Panc1 (cell line): ENCODE measurements at regions not wholly inside any gene's neighbourhood (a gene's known extent, or its start where the extent isn't known, plus 50 kb on each side); places are given as distances from the start of the nearest gene placed in this dataset.

Experiments
- POLR2AphosphoS5 ChIP-seq: IDR thresholded peaks from 2 replicates; pipeline ENCODE4 v1.6.1; 2012; ENCODE audit warnings: mild to moderate bottlenecking, low read depth, low read length, moderate library complexity
- TF ChIP-seq, protein P1 (sequence below): fragments of 450-650 bp; IDR thresholded peaks from 2 replicates; pipeline ENCODE4 v1.5.1; 2017; ENCODE audit warnings: mild to moderate bottlenecking
- TF ChIP-seq, protein P2 (sequence below), 2 experiments: IDR thresholded peaks; 2 replicates each; pipeline ENCODE4 v1.6.1; 2011 to 2012; ENCODE audit warnings: low read depth in 2 of 2, control low read depth in 1 of 2, low read length in 1 of 2, mild to moderate bottlenecking in 1 of 2, moderate library complexity in 1 of 2; ENCODE audit not compliant: insufficient read depth in 1 of 2

DNA sequence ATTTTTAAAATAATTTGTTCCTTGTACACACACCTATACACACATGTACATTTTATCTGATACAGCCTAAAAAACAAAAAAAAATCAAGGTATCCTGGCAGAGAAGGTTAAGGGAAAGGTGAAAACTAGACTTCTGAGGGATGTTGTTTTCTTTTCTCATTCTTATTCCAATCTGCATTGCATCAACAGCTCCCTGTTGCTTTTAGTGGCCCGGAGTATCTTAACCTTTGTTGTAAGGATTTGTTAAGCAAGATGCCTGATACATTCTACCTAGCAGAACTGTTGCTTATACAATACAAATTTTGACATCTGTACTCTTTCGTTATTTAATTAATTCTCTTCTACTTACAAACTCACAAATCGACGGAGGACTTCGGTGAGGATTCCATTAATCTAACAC is 167.4 kb downstream of the GNAI1 start:
- TF ChIP-seq, protein P1, sequence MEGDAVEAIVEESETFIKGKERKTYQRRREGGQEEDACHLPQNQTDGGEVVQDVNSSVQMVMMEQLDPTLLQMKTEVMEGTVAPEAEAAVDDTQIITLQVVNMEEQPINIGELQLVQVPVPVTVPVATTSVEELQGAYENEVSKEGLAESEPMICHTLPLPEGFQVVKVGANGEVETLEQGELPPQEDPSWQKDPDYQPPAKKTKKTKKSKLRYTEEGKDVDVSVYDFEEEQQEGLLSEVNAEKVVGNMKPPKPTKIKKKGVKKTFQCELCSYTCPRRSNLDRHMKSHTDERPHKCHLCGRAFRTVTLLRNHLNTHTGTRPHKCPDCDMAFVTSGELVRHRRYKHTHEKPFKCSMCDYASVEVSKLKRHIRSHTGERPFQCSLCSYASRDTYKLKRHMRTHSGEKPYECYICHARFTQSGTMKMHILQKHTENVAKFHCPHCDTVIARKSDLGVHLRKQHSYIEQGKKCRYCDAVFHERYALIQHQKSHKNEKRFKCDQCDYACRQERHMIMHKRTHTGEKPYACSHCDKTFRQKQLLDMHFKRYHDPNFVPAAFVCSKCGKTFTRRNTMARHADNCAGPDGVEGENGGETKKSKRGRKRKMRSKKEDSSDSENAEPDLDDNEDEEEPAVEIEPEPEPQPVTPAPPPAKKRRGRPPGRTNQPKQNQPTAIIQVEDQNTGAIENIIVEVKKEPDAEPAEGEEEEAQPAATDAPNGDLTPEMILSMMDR: no peak
- TF ChIP-seq POLR2AphosphoS5: no peak
- TF ChIP-seq, protein P2, sequence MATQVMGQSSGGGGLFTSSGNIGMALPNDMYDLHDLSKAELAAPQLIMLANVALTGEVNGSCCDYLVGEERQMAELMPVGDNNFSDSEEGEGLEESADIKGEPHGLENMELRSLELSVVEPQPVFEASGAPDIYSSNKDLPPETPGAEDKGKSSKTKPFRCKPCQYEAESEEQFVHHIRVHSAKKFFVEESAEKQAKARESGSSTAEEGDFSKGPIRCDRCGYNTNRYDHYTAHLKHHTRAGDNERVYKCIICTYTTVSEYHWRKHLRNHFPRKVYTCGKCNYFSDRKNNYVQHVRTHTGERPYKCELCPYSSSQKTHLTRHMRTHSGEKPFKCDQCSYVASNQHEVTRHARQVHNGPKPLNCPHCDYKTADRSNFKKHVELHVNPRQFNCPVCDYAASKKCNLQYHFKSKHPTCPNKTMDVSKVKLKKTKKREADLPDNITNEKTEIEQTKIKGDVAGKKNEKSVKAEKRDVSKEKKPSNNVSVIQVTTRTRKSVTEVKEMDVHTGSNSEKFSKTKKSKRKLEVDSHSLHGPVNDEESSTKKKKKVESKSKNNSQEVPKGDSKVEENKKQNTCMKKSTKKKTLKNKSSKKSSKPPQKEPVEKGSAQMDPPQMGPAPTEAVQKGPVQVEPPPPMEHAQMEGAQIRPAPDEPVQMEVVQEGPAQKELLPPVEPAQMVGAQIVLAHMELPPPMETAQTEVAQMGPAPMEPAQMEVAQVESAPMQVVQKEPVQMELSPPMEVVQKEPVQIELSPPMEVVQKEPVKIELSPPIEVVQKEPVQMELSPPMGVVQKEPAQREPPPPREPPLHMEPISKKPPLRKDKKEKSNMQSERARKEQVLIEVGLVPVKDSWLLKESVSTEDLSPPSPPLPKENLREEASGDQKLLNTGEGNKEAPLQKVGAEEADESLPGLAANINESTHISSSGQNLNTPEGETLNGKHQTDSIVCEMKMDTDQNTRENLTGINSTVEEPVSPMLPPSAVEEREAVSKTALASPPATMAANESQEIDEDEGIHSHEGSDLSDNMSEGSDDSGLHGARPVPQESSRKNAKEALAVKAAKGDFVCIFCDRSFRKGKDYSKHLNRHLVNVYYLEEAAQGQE (IDR thresholded peaks at IDR 0.05; ENCODE audit: insufficient read depth in 1 of 2, low read depth in 2 of 2, low read length in 1 of 2): no peak
